ENCODE measurements at regions not wholly inside any gene's neighbourhood (a gene's known extent, or its start where the extent isn't known, plus 50 kb on each side); places are given as distances from the start of the nearest gene placed in this dataset.

GRCh38 chr5:163190784-163191183 lies 246.6 kb upstream of the CCNG1 start:
- Histone ChIP-seq H2BK15ac (ENCODE audit: low read depth, poor library complexity, severe bottlenecking) (no peak overlapping the region), H3K79me1 (replicated peaks; ENCODE audit: low read length, poor library complexity, severe bottlenecking) (no peaks in the 10 kb centered on the region), H3K4ac (ENCODE audit: low read depth in 1 of 2, low read length in 2 of 2) (no peak overlapping the region), H2BK120ac (ENCODE audit: low read depth, low read length) (no peak overlapping the region), H4K8ac (ENCODE audit: low read length) (no peak overlapping the region), H2AFZ (ENCODE audit: low read depth, low read length) (no peak overlapping the region), H3K9ac (ENCODE audit: low read length) (no peak overlapping the region), H3K4me3 (ENCODE audit: insufficient read depth in 1 of 2, low read depth in 1 of 2, low read length in 2 of 2) (no peak overlapping the region), H2BK5ac (ENCODE audit: low read depth, low read length, poor library complexity, severe bottlenecking) (no peak overlapping the region), H3K27ac (ENCODE audit: low read length, poor library complexity, severe bottlenecking) (no peak overlapping the region), H2BK12ac (ENCODE audit: low read length in 2 of 2) (no peak overlapping the region), H3K9me3 (ENCODE audit: control insufficient read depth, low read length) (no peaks in the 10 kb centered on the region), H3K36me3 (ENCODE audit: control insufficient read depth in 1 of 2, insufficient read depth in 2 of 2, low read depth in 1 of 2, low read length in 2 of 2) (no peaks in the 10 kb centered on the region), H2AK5ac (ENCODE audit: low read length, severe bottlenecking) (no peak overlapping the region), H3K18ac (ENCODE audit: low read depth in 1 of 2, low read length in 2 of 2) (no peak overlapping the region), H3K4me2 (ENCODE audit: low read length, poor library complexity, severe bottlenecking) (no peak overlapping the region), H4K91ac (ENCODE audit: low read length) (no peak overlapping the region), H3K23ac (ENCODE audit: low read length in 2 of 2) (no peak overlapping the region), H3K4me1 (ENCODE audit: control insufficient read depth, insufficient read depth, low read depth, low read length) (no peaks in the 10 kb centered on the region), H3K14ac (ENCODE audit: low read length in 2 of 2) (no peak overlapping the region), H3K27me3 (ENCODE audit: control insufficient read depth in 1 of 2, insufficient read depth in 1 of 2, low read length in 2 of 2) (no peaks in the 10 kb centered on the region)
- no peak for DNase-seq
- WGBS, result no CpG with 5 or more reads among the region's 1 CpG

DNA sequence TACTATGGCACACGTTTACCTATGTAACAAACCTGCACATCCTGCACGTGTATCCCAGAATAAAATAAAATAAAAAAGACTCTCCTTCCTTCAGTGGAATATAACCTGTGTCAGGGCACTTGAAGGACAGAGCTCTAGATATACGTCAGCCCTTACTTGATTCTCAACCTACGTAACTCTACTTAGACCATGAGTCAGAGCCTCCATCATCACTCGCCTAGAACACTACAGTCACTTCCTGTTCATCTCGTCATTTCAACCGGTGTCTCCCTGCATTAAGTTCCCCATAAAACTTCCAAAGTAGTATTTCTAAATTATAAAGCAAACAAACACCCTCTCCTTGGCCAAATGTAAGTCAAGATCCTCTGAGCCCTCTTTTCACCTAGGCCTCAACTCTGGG lies 243.5 kb upstream of the CCNG1 start:
- Histone ChIP-seq H3K23ac (ENCODE audit: low read length in 2 of 2) (no peak overlapping the region), H3K27me3 (ENCODE audit: control insufficient read depth in 1 of 2, insufficient read depth in 1 of 2, low read length in 2 of 2) (no peaks in the 10 kb centered on the region), H3K9ac (ENCODE audit: low read length) (no peak overlapping the region), H2BK120ac (ENCODE audit: low read depth, low read length) (no peak overlapping the region), H3K9me3 (ENCODE audit: control insufficient read depth, low read length) (no peaks in the 10 kb centered on the region), H4K8ac (ENCODE audit: low read length) (no peak overlapping the region), H2BK12ac (ENCODE audit: low read length in 2 of 2) (no peak overlapping the region), H3K27ac (ENCODE audit: low read length, poor library complexity, severe bottlenecking) (no peak overlapping the region), H3K79me1 (replicated peaks; ENCODE audit: low read length, poor library complexity, severe bottlenecking) (no peaks in the 10 kb centered on the region), H3K18ac (ENCODE audit: low read depth in 1 of 2, low read length in 2 of 2) (no peak overlapping the region), H3K14ac (ENCODE audit: low read length in 2 of 2) (no peak overlapping the region), H3K4me1 (ENCODE audit: control insufficient read depth, insufficient read depth, low read depth, low read length) (no peaks in the 10 kb centered on the region), H3K4me2 (ENCODE audit: low read length, poor library complexity, severe bottlenecking) (no peak overlapping the region), H2AK5ac (ENCODE audit: low read length, severe bottlenecking) (no peak overlapping the region), H4K91ac (ENCODE audit: low read length) (no peak overlapping the region), H2BK5ac (ENCODE audit: low read depth, low read length, poor library complexity, severe bottlenecking) (no peak overlapping the region), H3K36me3 (ENCODE audit: control insufficient read depth in 1 of 2, insufficient read depth in 2 of 2, low read depth in 1 of 2, low read length in 2 of 2) (no peaks in the 10 kb centered on the region), H3K4ac (ENCODE audit: low read depth in 1 of 2, low read length in 2 of 2) (no peak overlapping the region), H3K4me3 (ENCODE audit: insufficient read depth in 1 of 2, low read depth in 1 of 2, low read length in 2 of 2) (no peak overlapping the region), H2AFZ (ENCODE audit: low read depth, low read length) (no peak overlapping the region), H2BK15ac (ENCODE audit: low read depth, poor library complexity, severe bottlenecking) (no peak overlapping the region)
- WGBS, result 74% methylated on average over 7 of the region's 7 CpGs
- DNase-seq, result no peak

GRCh38 chr5:163205645-163206044 lies 231.8 kb upstream of the CCNG1 start:
- no peaks in the 10 kb centered on the region for H3K27me3 ChIP-seq (ENCODE audit: control insufficient read depth in 1 of 2, insufficient read depth in 1 of 2, low read length in 2 of 2)
- no peak overlapping the region for H3K18ac ChIP-seq (ENCODE audit: low read depth in 1 of 2, low read length in 2 of 2)
- no peaks in the 10 kb centered on the region for H3K79me1 ChIP-seq (replicated peaks; ENCODE audit: low read length, poor library complexity, severe bottlenecking)
- H3K9ac ChIP-seq (ENCODE audit: low read length), result no peak overlapping the region
- H3K14ac ChIP-seq (ENCODE audit: low read length in 2 of 2), result no peak overlapping the region
- no peak overlapping the region for H3K4me2 ChIP-seq (ENCODE audit: low read length, poor library complexity, severe bottlenecking)
- peaks cover 16% of the 10 kb centered on the region for H3K9me3 ChIP-seq (ENCODE audit: control insufficient read depth, low read length)
- H3K4me3 ChIP-seq (ENCODE audit: insufficient read depth in 1 of 2, low read depth in 1 of 2, low read length in 2 of 2), result no peak overlapping the region
- no peak overlapping the region for H3K4ac ChIP-seq (ENCODE audit: low read depth in 1 of 2, low read length in 2 of 2)
- no peak overlapping the region for H2BK120ac ChIP-seq (ENCODE audit: low read depth, low read length)
- H2AK5ac ChIP-seq (ENCODE audit: low read length, severe bottlenecking), result no peak overlapping the region
- H3K4me1 ChIP-seq (ENCODE audit: control insufficient read depth, insufficient read depth, low read depth, low read length), result no peaks in the 10 kb centered on the region
- no peak overlapping the region for H4K8ac ChIP-seq (ENCODE audit: low read length)
- no peak overlapping the region for H3K23ac ChIP-seq (ENCODE audit: low read length in 2 of 2)
- no peak overlapping the region for H2BK12ac ChIP-seq (ENCODE audit: low read length in 2 of 2)
- no peak overlapping the region for H2BK15ac ChIP-seq (ENCODE audit: low read depth, poor library complexity, severe bottlenecking)
- no peak for DNase-seq
- H3K36me3 ChIP-seq (ENCODE audit: control insufficient read depth in 1 of 2, insufficient read depth in 2 of 2, low read depth in 1 of 2, low read length in 2 of 2), result no peaks in the 10 kb centered on the region
- no peak overlapping the region for H2BK5ac ChIP-seq (ENCODE audit: low read depth, low read length, poor library complexity, severe bottlenecking)
- no peak overlapping the region for H3K27ac ChIP-seq (ENCODE audit: low read length, poor library complexity, severe bottlenecking)
- no peak overlapping the region for H2AFZ ChIP-seq (ENCODE audit: low read depth, low read length)
- no peak overlapping the region for H4K91ac ChIP-seq (ENCODE audit: low read length)

GRCh38 chr5:163221581-163221980 lies 215.8 kb upstream of the CCNG1 start:
- H2AK5ac ChIP-seq (ENCODE audit: low read length, severe bottlenecking), result no peak overlapping the region
- H3K79me1 ChIP-seq (replicated peaks; ENCODE audit: low read length, poor library complexity, severe bottlenecking), result no peaks in the 10 kb centered on the region
- H3K36me3 ChIP-seq (ENCODE audit: control insufficient read depth in 1 of 2, insufficient read depth in 2 of 2, low read depth in 1 of 2, low read length in 2 of 2), result no peaks in the 10 kb centered on the region
- H3K23ac ChIP-seq (ENCODE audit: low read length in 2 of 2), result no peak overlapping the region
- no peaks in the 10 kb centered on the region for H3K27me3 ChIP-seq (ENCODE audit: control insufficient read depth in 1 of 2, insufficient read depth in 1 of 2, low read length in 2 of 2)
- no peak overlapping the region for H4K8ac ChIP-seq (ENCODE audit: low read length)
- 93% methylated on average over 1 of the region's 4 CpGs for WGBS
- H3K9me3 ChIP-seq (ENCODE audit: control insufficient read depth, low read length), result peaks cover 3% of the 10 kb centered on the region
- H4K91ac ChIP-seq (ENCODE audit: low read length), result no peak overlapping the region
- no peak overlapping the region for H3K4ac ChIP-seq (ENCODE audit: low read depth in 1 of 2, low read length in 2 of 2)
- H3K4me2 ChIP-seq (ENCODE audit: low read length, poor library complexity, severe bottlenecking), result no peak overlapping the region
- H2BK15ac ChIP-seq (ENCODE audit: low read depth, poor library complexity, severe bottlenecking), result no peak overlapping the region
- no peak overlapping the region for H3K14ac ChIP-seq (ENCODE audit: low read length in 2 of 2)
- no peak overlapping the region for H3K18ac ChIP-seq (ENCODE audit: low read depth in 1 of 2, low read length in 2 of 2)
- H3K9ac ChIP-seq (ENCODE audit: low read length), result no peak overlapping the region
- no peak overlapping the region for H2BK5ac ChIP-seq (ENCODE audit: low read depth, low read length, poor library complexity, severe bottlenecking)
- no peak overlapping the region for H2BK120ac ChIP-seq (ENCODE audit: low read depth, low read length)
- no peak overlapping the region for H2AFZ ChIP-seq (ENCODE audit: low read depth, low read length)
- H2BK12ac ChIP-seq (ENCODE audit: low read length in 2 of 2), result no peak overlapping the region
- H3K4me1 ChIP-seq (ENCODE audit: control insufficient read depth, insufficient read depth, low read depth, low read length), result no peaks in the 10 kb centered on the region
- DNase-seq, result no peak
- no peak overlapping the region for H3K4me3 ChIP-seq (ENCODE audit: insufficient read depth in 1 of 2, low read depth in 1 of 2, low read length in 2 of 2)
- H3K27ac ChIP-seq (ENCODE audit: low read length, poor library complexity, severe bottlenecking), result no peak overlapping the region
